Glomerular endothelial cell (primary cell): ENCODE measurements at regions not wholly inside any gene's neighbourhood (a gene's known extent, or its start where the extent isn't known, plus 50 kb on each side); places are given as distances from the start of the nearest gene placed in this dataset.
A peak's percentile ranks its signal among the peaks of the same experiment; 100 is the strongest.

ENCODE experiments used
- DNase-seq: peaks from one replicate; pipeline ENCODE4 v3.0.0-alpha.2; 2011; ENCODE audit warnings: low read depth, low spot score; ENCODE audit errors: extremely low read depth

GRCh38 chr2:126187668-126188067 is 468.3 kb upstream of the GYPC start:
- no peak for DNase-seq

GRCh38 chr2:126189527-126189926 is 466.4 kb upstream of the GYPC start:
- no peak for DNase-seq

- DNase-seq, result no peak
Observed at GRCh38 chr2:126200538-126200937, 455.4 kb upstream of the GYPC start.

GRCh38 chr2:126208266-126208665 is 447.7 kb upstream of the GYPC start:
- DNase-seq, result no peak

GRCh38 chr2:126212735-126213134 is 443.2 kb upstream of the GYPC start:
- no peak for DNase-seq

- DNase-seq, result no peak
Observed at GRCh38 chr2:126219081-126219480, 436.9 kb upstream of the GYPC start.

DNA sequence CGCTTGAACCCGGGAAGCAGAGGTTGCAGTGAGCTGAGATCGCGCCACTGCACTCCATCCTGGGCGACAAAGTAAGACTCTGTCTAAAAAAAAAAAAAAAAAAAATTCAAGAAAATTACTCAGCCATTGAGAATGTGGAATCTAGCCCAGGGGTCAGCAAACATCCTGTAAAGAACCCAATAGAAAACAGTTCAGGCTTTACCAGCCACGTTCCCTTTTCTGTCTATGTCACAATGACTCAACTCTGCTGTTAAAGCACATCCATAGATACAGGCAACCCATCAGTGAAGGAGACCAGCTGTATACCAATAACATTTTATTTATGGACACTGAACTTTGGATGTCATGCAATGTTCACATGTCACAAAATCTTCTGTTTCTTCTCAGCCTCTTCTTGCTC is 435.6 kb upstream of the GYPC start:
- DNase-seq, result no peak

DNA sequence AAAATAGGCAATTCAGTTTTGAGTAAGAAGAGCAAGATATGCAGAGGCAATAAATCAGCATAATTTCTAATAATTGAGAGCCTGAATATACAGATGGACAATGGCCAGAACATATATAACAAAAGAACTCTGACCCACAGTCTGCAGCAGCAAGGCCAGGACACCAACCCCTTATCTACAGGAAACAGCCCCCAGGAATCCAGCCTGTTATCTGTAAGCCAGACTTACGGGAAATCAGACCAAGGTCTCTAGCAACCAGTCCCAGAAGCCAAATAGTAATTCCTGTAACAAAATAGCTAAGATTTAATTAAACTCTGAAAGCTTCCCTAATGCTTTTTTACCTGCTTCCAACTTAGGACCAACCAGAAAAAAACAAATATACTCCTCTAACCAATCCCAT is 434.5 kb upstream of the GYPC start:
- peak; percentile 33 for DNase-seq

DNA sequence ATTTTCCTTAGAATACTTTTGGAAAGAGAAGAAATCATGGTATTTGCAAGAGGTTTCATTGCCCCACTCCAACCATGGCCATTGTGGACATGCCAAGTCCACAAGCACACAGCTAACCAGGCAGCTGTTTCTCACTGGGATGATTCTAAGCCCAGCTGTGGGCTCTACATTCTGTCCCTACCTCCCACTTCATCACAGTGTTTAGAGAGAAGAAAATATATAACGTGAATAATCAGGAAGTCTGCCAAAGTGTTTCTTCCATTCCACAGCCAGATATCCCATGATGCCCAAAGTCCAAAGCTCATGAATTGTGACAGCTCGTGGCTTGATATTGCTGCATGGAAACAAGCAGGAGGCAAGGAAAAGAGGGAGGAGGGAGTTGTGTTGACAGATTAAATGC is 433.7 kb upstream of the GYPC start:
- DNase-seq, result no peak

GRCh38 chr2:126224776-126225175 is 431.2 kb upstream of the GYPC start:
- no peak for DNase-seq

GRCh38 chr2:126227250-126227649 is 428.7 kb upstream of the GYPC start:
- DNase-seq, result no peak

- DNase-seq, result no peak
Observed at GRCh38 chr2:126228531-126228930, 427.4 kb upstream of the GYPC start.

DNA sequence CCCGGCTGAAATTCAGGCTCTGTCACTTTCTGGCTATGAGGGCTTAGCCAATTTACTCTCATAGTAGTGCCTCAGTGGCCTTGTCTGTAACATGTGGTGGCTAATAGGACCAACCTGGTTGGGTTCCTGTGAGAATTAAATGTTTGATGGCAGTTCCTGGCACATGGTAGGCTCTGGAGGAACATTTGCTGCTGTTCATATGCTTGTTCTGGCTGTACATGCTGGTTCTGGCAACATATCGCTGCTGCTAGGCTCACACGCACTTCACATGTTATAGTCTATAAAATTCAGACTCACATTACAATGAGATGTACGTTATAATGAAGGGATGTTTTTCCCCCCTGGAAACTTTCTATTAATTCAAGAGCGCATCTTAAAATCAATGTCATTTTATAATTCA is 417.7 kb upstream of the GYPC start:
- no peak for DNase-seq

DNA sequence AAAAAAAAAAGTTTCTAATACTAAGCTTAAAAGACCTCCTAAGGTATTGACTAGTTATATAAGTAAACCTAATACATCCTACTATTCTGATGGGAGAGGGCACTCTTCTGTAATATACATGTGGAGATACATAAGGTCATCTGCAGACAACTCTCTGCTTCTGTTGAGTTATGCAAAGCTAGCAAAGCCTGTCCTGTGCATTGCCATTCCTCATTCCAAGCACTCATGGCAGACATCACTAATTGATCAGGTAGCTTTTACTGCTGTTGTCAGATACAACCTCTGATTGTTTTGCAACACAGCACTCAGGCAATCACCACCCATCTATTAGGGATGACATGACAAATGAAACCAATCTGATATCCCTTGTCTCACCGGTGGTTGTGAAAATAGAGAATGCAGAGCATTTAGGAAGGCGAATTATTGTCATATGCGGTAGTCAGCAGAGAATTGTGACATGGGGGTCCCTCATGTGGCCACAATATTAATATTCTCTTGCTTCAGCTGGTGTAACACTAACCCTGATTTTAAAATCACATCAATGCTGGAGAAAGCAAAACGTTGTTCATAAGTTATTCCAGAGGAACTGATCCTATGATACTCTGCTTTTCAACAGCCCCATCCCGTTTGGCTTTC is 416.5 kb upstream of the GYPC start:
- no peak for DNase-seq

GRCh38 chr2:126241001-126241400 is 415.0 kb upstream of the GYPC start:
- DNase-seq, result no peak

- no peak for DNase-seq
Observed at GRCh38 chr2:126241411-126241810, 414.5 kb upstream of the GYPC start.

GRCh38 chr2:126244937-126245336 is 411.0 kb upstream of the GYPC start:
- no peak for DNase-seq

DNA sequence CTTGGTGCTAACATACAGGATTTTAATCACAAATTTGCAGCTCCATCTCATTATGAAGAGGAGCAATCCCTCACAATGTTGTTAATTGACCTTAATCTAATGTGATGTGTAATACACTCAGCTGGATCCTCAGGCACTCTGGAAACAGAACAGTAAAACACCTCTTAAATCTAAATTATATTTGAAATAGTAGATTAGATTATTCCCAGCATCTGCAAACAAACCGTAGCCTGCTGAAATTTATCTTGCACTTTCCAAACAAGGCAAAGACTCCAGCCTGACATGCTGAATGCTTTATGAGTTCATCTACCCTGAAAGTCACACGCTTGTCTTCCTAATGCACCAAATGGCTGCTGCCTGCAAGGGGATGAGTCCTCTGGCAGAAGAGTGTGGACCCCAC is 402.3 kb upstream of the GYPC start:
- DNase-seq, result no peak

- DNase-seq, result no peak
Observed at GRCh38 chr2:126264625-126265024, 391.3 kb upstream of the GYPC start.

GRCh38 chr2:126269911-126270310 is 386.0 kb upstream of the GYPC start:
- DNase-seq, result no peak

DNA sequence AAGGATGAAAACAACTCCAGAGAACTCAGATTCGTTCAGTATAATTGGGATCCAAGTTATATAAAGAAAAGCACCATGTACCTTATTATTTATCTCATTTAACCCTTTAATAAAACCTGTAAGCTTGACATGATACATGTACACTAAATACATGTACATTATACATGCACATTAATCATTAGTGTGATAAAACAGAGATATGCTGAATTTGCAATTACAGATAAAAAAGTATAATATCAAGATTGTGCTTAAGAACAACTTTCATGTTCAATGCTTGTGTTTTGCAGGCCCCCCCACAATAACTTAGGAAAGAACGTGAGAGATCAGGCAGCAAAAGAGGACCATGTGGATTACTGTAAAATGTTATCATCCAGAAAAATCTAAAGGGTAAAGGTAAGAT is 385.4 kb upstream of the GYPC start:
- no peak for DNase-seq

- no peak for DNase-seq
Observed at GRCh38 chr2:126272401-126272800, 383.6 kb upstream of the GYPC start.

GRCh38 chr2:126275098-126275497 is 380.9 kb upstream of the GYPC start:
- no peak for DNase-seq
